ENCODE measurements at regions not wholly inside any gene's neighbourhood (a gene's known extent, or its start where the extent isn't known, plus 50 kb on each side); places are given as distances from the start of the nearest gene placed in this dataset.

DNA sequence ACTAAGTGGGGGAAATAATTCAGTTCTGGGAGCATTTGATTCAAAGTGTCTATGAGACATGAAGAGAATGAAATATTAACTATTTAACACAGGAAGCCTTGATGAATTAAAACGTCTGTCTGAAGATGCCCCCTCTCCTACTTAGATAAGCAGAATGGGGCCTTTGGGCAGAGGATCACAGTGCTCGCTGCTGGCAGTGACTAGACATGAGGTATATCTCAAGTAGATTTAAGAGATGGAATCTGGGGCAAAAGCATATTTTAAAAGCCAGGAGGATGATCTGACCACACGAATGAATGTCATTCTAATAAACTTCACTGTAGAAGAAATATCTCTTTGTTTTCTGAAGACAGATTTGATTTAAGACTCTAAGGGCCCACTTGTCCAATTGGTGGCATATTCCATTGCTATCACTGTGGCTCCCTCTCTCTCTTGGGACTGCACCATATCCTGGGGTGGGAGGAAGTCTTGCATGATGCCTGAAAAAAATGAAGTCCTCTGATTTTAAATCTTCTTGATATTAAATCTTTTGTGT is 254.0 kb downstream of the MAN2A1 start:
- H3K36me3 ChIP-seq (ENCODE audit: control insufficient read depth, insufficient read depth, low read length), result no peaks in the 10 kb centered on the region
- H3K27me3 ChIP-seq (ENCODE audit: control insufficient read depth, insufficient read depth, low read length), result no peaks in the 10 kb centered on the region
- no peaks in the 10 kb centered on the region for H3K79me2 ChIP-seq
- H3K27ac ChIP-seq, result no peak overlapping the region
- no peak overlapping the region for H2AFZ ChIP-seq
- no peak overlapping the region for H3K4me3 ChIP-seq (ENCODE audit: low read depth, low read length)
- no peak for TF ChIP-seq CTCF (IDR thresholded peaks at IDR 0.05)
- no peak overlapping the region for H3K9ac ChIP-seq
- H3K4me1 ChIP-seq, result no peaks in the 10 kb centered on the region
- no peak overlapping the region for H3K4me2 ChIP-seq (ENCODE audit: low read length)
- H3K9me3 ChIP-seq (ENCODE audit: control insufficient read depth, low read length), result no peaks in the 10 kb centered on the region

- no peak for TF ChIP-seq CTCF (IDR thresholded peaks at IDR 0.05)
- no peak overlapping the region for H3K4me2 ChIP-seq (ENCODE audit: low read length)
- H3K36me3 ChIP-seq (ENCODE audit: control insufficient read depth, insufficient read depth, low read length), result no peaks in the 10 kb centered on the region
- H3K4me1 ChIP-seq, result no peaks in the 10 kb centered on the region
- no peaks in the 10 kb centered on the region for H3K9me3 ChIP-seq (ENCODE audit: control insufficient read depth, low read length)
- no peaks in the 10 kb centered on the region for H3K27me3 ChIP-seq (ENCODE audit: control insufficient read depth, insufficient read depth, low read length)
- H3K9ac ChIP-seq, result no peak overlapping the region
- no peak overlapping the region for H3K4me3 ChIP-seq (ENCODE audit: low read depth, low read length)
- no peak overlapping the region for H3K27ac ChIP-seq
- no peaks in the 10 kb centered on the region for H3K79me2 ChIP-seq
- H2AFZ ChIP-seq, result no peak overlapping the region
These were observed 254.7 kb downstream of the MAN2A1 start for GRCh38 chr5:109944461-109944860.

GRCh38 chr5:109945097-109945678 is 255.5 kb downstream of the MAN2A1 start:
- Histone ChIP-seq H3K79me2 (no peaks in the 10 kb centered on the region), H3K36me3 (ENCODE audit: control insufficient read depth, insufficient read depth, low read length) (no peaks in the 10 kb centered on the region), H3K9ac (no peak overlapping the region), H3K4me1 (no peaks in the 10 kb centered on the region), H2AFZ (no peak overlapping the region), H3K9me3 (ENCODE audit: control insufficient read depth, low read length) (no peaks in the 10 kb centered on the region), H3K27ac (no peak overlapping the region), H3K27me3 (ENCODE audit: control insufficient read depth, insufficient read depth, low read length) (no peaks in the 10 kb centered on the region), H3K4me3 (ENCODE audit: low read depth, low read length) (no peak overlapping the region), H3K4me2 (ENCODE audit: low read length) (no peak overlapping the region)
- no peak for TF ChIP-seq CTCF (IDR thresholded peaks at IDR 0.05)

GRCh38 chr5:109945723-109946480 is 256.2 kb downstream of the MAN2A1 start:
- Histone ChIP-seq H2AFZ (no peak overlapping the region), H3K27me3 (ENCODE audit: control insufficient read depth, insufficient read depth, low read length) (no peaks in the 10 kb centered on the region), H3K4me1 (no peaks in the 10 kb centered on the region), H3K9ac (no peak overlapping the region), H3K9me3 (ENCODE audit: control insufficient read depth, low read length) (no peaks in the 10 kb centered on the region), H3K4me3 (ENCODE audit: low read depth, low read length) (no peak overlapping the region), H3K79me2 (no peaks in the 10 kb centered on the region), H3K36me3 (ENCODE audit: control insufficient read depth, insufficient read depth, low read length) (no peaks in the 10 kb centered on the region), H3K4me2 (ENCODE audit: low read length) (no peak overlapping the region), H3K27ac (no peak overlapping the region)
- TF ChIP-seq CTCF (IDR thresholded peaks at IDR 0.05), result no peak

Data from parathyroid adenoma (tissue), 2 donors.